ENCODE measurements at regions not wholly inside any gene's neighbourhood (a gene's known extent, or its start where the extent isn't known, plus 50 kb on each side); places are given as distances from the start of the nearest gene placed in this dataset.

DNA sequence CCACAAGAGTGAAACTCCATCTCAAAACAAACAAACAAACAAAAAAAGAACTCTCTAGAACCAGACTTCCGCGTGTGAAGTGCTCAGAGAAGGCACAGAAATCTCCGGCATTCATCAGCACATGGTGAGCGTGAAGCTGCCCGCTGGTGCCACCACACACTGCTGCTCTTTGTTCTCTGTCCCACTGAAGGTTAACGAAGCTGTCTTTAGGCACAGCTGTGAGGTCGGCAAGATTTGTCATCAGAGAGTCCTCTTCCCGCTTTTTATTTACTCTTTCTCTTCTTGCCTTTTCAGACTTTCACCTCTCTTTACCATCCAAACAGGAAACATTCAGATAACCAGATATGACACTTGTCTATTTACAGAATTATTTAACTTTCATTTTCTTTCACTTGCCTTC lies 115.2 kb upstream of the ARGLU1 start:
- no peak for TF ChIP-seq EP300 (conservative IDR thresholded peaks at IDR 0.05; ENCODE audit: poor library complexity, severe bottlenecking)
- no peak for TF ChIP-seq MXI1 (conservative IDR thresholded peaks at IDR 0.05; ENCODE audit: poor library complexity, severe bottlenecking)
- no peak for TF ChIP-seq RAD21 (conservative IDR thresholded peaks at IDR 0.05)
- no peak for TF ChIP-seq SMC3 (conservative IDR thresholded peaks at IDR 0.05; ENCODE audit: poor library complexity)
- TF ChIP-seq EZH2 (IDR thresholded peaks at IDR 0.05; ENCODE audit: borderline replicate concordance, insufficient read depth, low read length, poor library complexity, severe bottlenecking): no peak
- TF ChIP-seq POLR2AphosphoS5 (IDR thresholded peaks at IDR 0.05): no peak
- no peak for TF ChIP-seq TAF1 (IDR thresholded peaks at IDR 0.05; ENCODE audit: low read depth)
- TF ChIP-seq, protein P1, sequence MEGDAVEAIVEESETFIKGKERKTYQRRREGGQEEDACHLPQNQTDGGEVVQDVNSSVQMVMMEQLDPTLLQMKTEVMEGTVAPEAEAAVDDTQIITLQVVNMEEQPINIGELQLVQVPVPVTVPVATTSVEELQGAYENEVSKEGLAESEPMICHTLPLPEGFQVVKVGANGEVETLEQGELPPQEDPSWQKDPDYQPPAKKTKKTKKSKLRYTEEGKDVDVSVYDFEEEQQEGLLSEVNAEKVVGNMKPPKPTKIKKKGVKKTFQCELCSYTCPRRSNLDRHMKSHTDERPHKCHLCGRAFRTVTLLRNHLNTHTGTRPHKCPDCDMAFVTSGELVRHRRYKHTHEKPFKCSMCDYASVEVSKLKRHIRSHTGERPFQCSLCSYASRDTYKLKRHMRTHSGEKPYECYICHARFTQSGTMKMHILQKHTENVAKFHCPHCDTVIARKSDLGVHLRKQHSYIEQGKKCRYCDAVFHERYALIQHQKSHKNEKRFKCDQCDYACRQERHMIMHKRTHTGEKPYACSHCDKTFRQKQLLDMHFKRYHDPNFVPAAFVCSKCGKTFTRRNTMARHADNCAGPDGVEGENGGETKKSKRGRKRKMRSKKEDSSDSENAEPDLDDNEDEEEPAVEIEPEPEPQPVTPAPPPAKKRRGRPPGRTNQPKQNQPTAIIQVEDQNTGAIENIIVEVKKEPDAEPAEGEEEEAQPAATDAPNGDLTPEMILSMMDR (IDR thresholded peaks at IDR 0.05; ENCODE audit: poor library complexity, severe bottlenecking): no peak
- TF ChIP-seq, protein P2, sequence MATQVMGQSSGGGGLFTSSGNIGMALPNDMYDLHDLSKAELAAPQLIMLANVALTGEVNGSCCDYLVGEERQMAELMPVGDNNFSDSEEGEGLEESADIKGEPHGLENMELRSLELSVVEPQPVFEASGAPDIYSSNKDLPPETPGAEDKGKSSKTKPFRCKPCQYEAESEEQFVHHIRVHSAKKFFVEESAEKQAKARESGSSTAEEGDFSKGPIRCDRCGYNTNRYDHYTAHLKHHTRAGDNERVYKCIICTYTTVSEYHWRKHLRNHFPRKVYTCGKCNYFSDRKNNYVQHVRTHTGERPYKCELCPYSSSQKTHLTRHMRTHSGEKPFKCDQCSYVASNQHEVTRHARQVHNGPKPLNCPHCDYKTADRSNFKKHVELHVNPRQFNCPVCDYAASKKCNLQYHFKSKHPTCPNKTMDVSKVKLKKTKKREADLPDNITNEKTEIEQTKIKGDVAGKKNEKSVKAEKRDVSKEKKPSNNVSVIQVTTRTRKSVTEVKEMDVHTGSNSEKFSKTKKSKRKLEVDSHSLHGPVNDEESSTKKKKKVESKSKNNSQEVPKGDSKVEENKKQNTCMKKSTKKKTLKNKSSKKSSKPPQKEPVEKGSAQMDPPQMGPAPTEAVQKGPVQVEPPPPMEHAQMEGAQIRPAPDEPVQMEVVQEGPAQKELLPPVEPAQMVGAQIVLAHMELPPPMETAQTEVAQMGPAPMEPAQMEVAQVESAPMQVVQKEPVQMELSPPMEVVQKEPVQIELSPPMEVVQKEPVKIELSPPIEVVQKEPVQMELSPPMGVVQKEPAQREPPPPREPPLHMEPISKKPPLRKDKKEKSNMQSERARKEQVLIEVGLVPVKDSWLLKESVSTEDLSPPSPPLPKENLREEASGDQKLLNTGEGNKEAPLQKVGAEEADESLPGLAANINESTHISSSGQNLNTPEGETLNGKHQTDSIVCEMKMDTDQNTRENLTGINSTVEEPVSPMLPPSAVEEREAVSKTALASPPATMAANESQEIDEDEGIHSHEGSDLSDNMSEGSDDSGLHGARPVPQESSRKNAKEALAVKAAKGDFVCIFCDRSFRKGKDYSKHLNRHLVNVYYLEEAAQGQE (IDR thresholded peaks at IDR 0.05; ENCODE audit: borderline replicate concordance): no peak
- Histone ChIP-seq H3K27me3 (ENCODE audit: insufficient read depth, low read depth, low read length) (no peaks in the 10 kb centered on the region), H4K20me1 (ENCODE audit: insufficient read depth) (no peaks in the 10 kb centered on the region), H3K27ac (ENCODE audit: low read length) (peak overlapping the region; percentile 98), H3K4me3 (ENCODE audit: low read length) (no peak overlapping the region), H3K36me3 (ENCODE audit: insufficient read depth, low read length) (no peaks in the 10 kb centered on the region), H2AFZ (ENCODE audit: low read depth, low read length) (no peak overlapping the region), H3K4me2 (ENCODE audit: low read length) (no peak overlapping the region), H3K9me2 (ENCODE audit: insufficient read depth, low read length) (no peaks in the 10 kb centered on the region), H3K79me2 (replicated peaks; ENCODE audit: insufficient read depth, low read length) (no peaks in the 10 kb centered on the region), H3F3A (ENCODE audit: insufficient read depth, low read length, poor library complexity, severe bottlenecking) (peaks cover 4% of the 10 kb centered on the region), H3K9me3 (ENCODE audit: low read length) (no peaks in the 10 kb centered on the region), H3K9ac (ENCODE audit: low read length) (no peak overlapping the region)

DNA sequence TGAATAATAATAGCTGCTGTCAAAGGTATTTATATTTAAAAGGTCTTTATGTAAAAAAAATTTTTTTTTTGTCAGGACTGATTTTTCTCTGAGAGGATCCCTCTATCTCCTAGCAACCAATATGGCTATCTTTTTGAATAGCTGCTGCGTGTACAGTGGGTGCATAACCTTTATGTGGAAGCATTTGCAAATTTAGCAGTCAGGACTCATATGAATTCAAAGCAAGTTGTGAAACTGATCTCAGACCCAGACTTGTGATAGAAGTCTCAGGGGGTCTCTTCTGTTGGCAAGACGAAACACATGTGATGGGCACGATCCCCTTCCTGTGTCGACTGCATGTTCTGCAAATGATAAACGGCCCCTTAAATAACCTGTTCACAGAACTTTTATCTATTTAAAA lies 114.1 kb upstream of the ARGLU1 start:
- Histone ChIP-seq H3K36me3 (ENCODE audit: insufficient read depth, low read length) (no peaks in the 10 kb centered on the region), H3K4me2 (ENCODE audit: low read length) (peak overlapping the region; percentile 95), H3K79me2 (replicated peaks; ENCODE audit: insufficient read depth, low read length) (no peaks in the 10 kb centered on the region), H3K4me3 (ENCODE audit: low read length) (peak overlapping the region; percentile 61), H2AFZ (ENCODE audit: low read depth, low read length) (peak overlapping the region; percentile 68), H3K9ac (ENCODE audit: low read length) (peak overlapping the region; percentile 78), H3K9me2 (ENCODE audit: insufficient read depth, low read length) (no peaks in the 10 kb centered on the region), H3K9me3 (ENCODE audit: low read length) (no peaks in the 10 kb centered on the region), H3K27ac (ENCODE audit: low read length) (peak overlapping the region; percentile 98), H3K27me3 (ENCODE audit: insufficient read depth, low read depth, low read length) (no peaks in the 10 kb centered on the region), H3F3A (ENCODE audit: insufficient read depth, low read length, poor library complexity, severe bottlenecking) (peaks cover 4% of the 10 kb centered on the region), H4K20me1 (ENCODE audit: insufficient read depth) (no peaks in the 10 kb centered on the region)
- TF ChIP-seq MXI1 (conservative IDR thresholded peaks at IDR 0.05; ENCODE audit: poor library complexity, severe bottlenecking) (peak; percentile 56), POLR2AphosphoS5 (IDR thresholded peaks at IDR 0.05) (peak; percentile 11), SMC3 (conservative IDR thresholded peaks at IDR 0.05; ENCODE audit: poor library complexity) (no peak), EP300 (conservative IDR thresholded peaks at IDR 0.05; ENCODE audit: poor library complexity, severe bottlenecking) (peak; percentile 87), RAD21 (conservative IDR thresholded peaks at IDR 0.05) (peak; percentile 39), TAF1 (IDR thresholded peaks at IDR 0.05; ENCODE audit: low read depth) (no peak)

Data from neural cell (in vitro differentiated cells).